ENCODE measurements at regions not wholly inside any gene's neighbourhood (a gene's known extent, or its start where the extent isn't known, plus 50 kb on each side); places are given as distances from the start of the nearest gene placed in this dataset.

DNA sequence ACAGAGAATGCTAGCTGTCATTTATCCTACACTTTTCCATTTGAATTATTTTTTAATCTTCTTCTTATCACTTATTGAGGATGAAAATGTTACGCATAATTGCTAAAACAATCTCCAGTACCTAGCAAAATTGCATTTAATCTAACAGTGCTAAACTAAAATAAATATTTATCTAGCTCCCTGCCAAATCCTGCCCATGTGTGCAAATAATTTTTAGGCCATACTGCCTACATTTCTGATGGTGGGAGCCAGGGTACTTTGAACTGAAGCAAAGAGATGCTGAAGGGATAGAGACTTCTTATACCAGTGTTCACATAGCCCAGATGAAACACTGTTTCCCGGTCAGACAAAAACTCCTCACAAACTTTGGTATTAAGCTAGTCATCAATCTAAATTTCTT lies 1268.7 kb upstream of the PCDH20 start:
- TF ChIP-seq, protein P1, sequence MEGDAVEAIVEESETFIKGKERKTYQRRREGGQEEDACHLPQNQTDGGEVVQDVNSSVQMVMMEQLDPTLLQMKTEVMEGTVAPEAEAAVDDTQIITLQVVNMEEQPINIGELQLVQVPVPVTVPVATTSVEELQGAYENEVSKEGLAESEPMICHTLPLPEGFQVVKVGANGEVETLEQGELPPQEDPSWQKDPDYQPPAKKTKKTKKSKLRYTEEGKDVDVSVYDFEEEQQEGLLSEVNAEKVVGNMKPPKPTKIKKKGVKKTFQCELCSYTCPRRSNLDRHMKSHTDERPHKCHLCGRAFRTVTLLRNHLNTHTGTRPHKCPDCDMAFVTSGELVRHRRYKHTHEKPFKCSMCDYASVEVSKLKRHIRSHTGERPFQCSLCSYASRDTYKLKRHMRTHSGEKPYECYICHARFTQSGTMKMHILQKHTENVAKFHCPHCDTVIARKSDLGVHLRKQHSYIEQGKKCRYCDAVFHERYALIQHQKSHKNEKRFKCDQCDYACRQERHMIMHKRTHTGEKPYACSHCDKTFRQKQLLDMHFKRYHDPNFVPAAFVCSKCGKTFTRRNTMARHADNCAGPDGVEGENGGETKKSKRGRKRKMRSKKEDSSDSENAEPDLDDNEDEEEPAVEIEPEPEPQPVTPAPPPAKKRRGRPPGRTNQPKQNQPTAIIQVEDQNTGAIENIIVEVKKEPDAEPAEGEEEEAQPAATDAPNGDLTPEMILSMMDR (conservative IDR thresholded peaks at IDR 0.05) = no peak
- TF ChIP-seq ZFX (IDR thresholded peaks at IDR 0.05) = no peak

DNA sequence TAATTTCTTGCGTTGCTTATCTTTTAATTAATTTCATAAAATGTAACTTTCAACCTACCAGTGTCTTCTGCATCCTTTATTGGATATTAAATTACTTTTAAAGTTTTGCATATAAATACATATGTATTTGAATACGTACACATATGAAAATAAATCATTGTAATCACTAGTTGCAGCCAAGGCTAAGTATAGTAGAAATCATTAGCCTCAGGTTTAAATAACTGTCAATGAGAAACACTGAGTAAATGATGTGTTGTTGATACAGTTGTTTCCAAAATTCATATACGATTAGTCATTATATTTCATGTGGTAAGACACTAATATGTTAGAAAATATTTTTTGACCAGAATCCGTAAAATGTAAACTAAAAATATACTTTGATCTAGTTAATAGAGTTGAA lies 1267.1 kb upstream of the PCDH20 start:
- TF ChIP-seq ZFX (IDR thresholded peaks at IDR 0.05) = no peak
- H3K27ac ChIP-seq = no peak overlapping the region

More for the DNA sequence above, 1268.7 kb upstream of the PCDH20 start:
- H3K27ac ChIP-seq = no peak overlapping the region

- TF ChIP-seq, protein P1 (conservative IDR thresholded peaks at IDR 0.05) = no peak
- no peak for TF ChIP-seq ZFX (IDR thresholded peaks at IDR 0.05)
Measured at GRCh38 chr13:62678039-62678438, 1262.4 kb upstream of the PCDH20 start.

DNA sequence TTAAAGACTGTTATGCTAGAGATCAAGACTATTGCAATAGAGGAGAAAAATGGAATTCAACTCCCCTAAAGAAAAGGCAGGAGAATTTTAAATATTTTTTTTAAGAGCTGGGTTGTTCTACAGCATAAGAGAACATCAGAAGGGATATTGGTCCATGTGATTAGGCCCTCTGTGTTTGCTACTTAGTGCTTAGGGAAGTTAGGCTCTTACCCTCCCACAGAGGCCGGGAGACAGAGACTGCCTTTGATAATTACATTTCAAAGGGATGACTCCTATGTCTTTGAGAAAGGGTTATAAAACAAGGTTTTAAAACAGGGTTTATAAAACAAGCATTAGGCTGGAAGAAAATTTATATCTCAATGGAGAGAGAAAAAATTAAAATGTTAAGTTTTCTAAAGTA lies 1248.1 kb upstream of the PCDH20 start:
- no peak for TF ChIP-seq ZFX (IDR thresholded peaks at IDR 0.05)
- TF ChIP-seq, protein P1 (conservative IDR thresholded peaks at IDR 0.05) = no peak
- H3K27ac ChIP-seq = no peak overlapping the region

More at GRCh38 chr13:62678039-62678438, 1262.4 kb upstream of the PCDH20 start:
- no peak overlapping the region for H3K27ac ChIP-seq

DNA sequence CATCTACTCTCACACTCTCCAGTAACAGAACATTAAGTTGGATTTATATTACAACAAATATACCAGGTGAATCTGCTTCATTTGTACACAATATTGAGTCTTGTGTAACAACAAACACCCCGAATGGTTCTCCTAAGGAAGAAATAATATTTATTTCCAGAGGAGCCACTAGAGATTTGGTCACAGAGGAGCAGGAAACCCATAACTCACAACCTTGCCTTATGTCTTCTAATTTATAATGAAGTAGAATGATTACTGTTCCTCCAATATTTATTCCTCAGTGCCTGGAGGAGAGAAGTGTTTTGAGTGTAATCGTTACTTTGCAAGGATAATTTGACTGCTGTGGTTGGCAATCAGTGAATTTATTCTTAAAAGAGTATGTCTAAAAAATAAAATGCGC lies 1243.7 kb upstream of the PCDH20 start:
- no peak overlapping the region for H3K27ac ChIP-seq
- TF ChIP-seq, protein P1 (conservative IDR thresholded peaks at IDR 0.05) = no peak

GRCh38 chr13:62653371-62653770 lies 1237.7 kb upstream of the PCDH20 start:
- TF ChIP-seq, protein P1 (conservative IDR thresholded peaks at IDR 0.05) = no peak
- no peak for TF ChIP-seq ZFX (IDR thresholded peaks at IDR 0.05)
- no peak overlapping the region for H3K27ac ChIP-seq

DNA sequence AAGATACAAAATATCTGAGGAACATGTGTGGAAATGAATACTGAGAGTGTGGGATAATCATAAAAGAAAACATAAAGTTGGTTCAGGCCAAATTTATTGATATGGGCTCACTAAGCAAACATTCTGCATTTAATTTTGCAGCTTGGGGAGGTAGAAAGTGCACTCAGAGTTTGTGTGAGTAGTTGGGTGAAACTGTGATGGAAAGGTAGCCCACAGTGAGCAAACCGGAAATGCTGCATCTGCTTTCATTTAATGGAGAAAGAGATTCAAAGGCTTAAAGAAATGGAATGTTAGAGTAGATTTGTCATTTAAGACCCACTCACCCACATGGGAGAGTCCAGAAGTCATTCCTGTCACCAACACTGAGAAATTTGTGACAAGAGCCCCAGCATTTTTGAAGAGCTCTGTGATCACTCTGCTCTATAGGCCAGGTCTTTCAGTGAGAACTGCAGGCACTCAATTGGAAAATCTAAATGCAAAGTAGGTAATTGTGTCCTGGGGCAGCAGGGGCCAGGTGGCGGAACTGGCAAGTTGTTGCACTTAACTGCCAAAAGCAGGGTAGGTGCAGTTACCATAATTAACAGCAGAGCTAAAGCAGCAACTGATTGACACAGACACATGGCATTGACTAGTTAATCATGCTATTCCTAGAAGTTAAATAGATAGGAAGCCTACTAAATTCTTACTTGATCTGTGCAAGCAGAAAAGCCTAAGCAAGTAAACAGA lies 1228.3 kb upstream of the PCDH20 start:
- TF ChIP-seq ZFX (IDR thresholded peaks at IDR 0.05) = no peak
- TF ChIP-seq, protein P1 (conservative IDR thresholded peaks at IDR 0.05) = no peak
- no peak overlapping the region for H3K27ac ChIP-seq

DNA sequence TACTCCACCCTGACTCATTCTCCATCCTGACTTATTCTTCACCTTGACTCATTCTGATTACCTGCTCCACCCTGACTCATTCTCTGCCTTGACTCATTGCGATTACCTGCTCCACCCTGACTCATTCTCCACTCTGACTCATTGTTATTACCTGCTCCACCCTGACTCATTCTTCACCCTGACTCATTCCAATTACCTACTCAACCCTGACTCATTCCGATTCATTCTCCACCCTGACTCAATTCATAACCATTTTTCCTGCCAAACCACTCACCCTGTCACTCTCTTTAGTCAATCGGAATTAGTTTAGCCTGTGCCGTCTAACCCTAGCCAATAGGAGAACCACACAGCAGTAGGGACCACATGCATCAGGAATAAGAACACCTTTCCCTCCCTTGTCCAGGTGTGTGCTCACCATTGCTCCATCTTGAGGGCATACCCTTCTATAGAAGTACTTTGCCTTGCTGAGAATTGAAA lies 1227.4 kb upstream of the PCDH20 start:
- H3K27ac ChIP-seq = no peak overlapping the region
- TF ChIP-seq, protein P1 (conservative IDR thresholded peaks at IDR 0.05) = no peak

Data from C4-2B (cell line).